ENCODE measurements at regions not wholly inside any gene's neighbourhood (a gene's known extent, or its start where the extent isn't known, plus 50 kb on each side); places are given as distances from the start of the nearest gene placed in this dataset.

GRCh38 chr5:143479394-143479793 is 75.9 kb upstream of the NR3C1 start:
- H3K79me2 ChIP-seq (ENCODE audit: low read depth): no peaks in the 10 kb centered on the region
- H3K27ac Mint-ChIP-seq: no peak overlapping the region
- no peaks in the 10 kb centered on the region for H3K4me1 Mint-ChIP-seq
- H3K9me3 Mint-ChIP-seq: no peaks in the 10 kb centered on the region
- no peaks in the 10 kb centered on the region for H3K4me1 ChIP-seq
- H3K27ac ChIP-seq: no peak overlapping the region
- no peak for TF ChIP-seq EZH2phosphoT487 (IDR thresholded peaks at IDR 0.05)
- no peaks in the 10 kb centered on the region for H3K27me3 Mint-ChIP-seq (ENCODE audit: insufficient read depth, low read depth)
- no peak overlapping the region for H3K9ac ChIP-seq
- H3F3A ChIP-seq (ENCODE audit: low read depth): no peaks in the 10 kb centered on the region
- no peaks in the 10 kb centered on the region for H3K36me3 Mint-ChIP-seq
- no peak for DNase-seq (ENCODE audit: low spot score)
- H3K4me3 Mint-ChIP-seq: no peak overlapping the region
- H4K20me1 ChIP-seq (ENCODE audit: low read depth): no peaks in the 10 kb centered on the region
- no peaks in the 10 kb centered on the region for H3K9me3 ChIP-seq (ENCODE audit: low read depth)
- no peaks in the 10 kb centered on the region for H3K27me3 ChIP-seq
- H3K4me3 ChIP-seq: no peak overlapping the region
- no peak overlapping the region for H2AFZ ChIP-seq (replicated peaks)
- no peaks in the 10 kb centered on the region for H3K36me3 ChIP-seq
- H3K4me2 ChIP-seq: no peak overlapping the region

GRCh38 chr5:143476601-143477211 is 73.2 kb upstream of the NR3C1 start:
- Histone ChIP-seq H3K9ac (no peak overlapping the region), H3K27ac (no peak overlapping the region), H2AFZ (replicated peaks) (no peak overlapping the region), H3K4me2 (no peak overlapping the region), H3K79me2 (ENCODE audit: low read depth) (no peaks in the 10 kb centered on the region), H3K27me3 (no peaks in the 10 kb centered on the region), H3K36me3 (no peaks in the 10 kb centered on the region), H3K4me1 (no peaks in the 10 kb centered on the region), H3K9me3 (ENCODE audit: low read depth) (no peaks in the 10 kb centered on the region), H3K4me3 (no peak overlapping the region), H3F3A (ENCODE audit: low read depth) (no peaks in the 10 kb centered on the region), H4K20me1 (ENCODE audit: low read depth) (no peaks in the 10 kb centered on the region)
- no peak for DNase-seq (ENCODE audit: low spot score)
- Mint-ChIP-seq H3K9me3 (no peaks in the 10 kb centered on the region), H3K27me3 (ENCODE audit: insufficient read depth, low read depth) (no peaks in the 10 kb centered on the region), H3K27ac (no peak overlapping the region), H3K4me3 (no peak overlapping the region), H3K4me1 (no peaks in the 10 kb centered on the region), H3K36me3 (no peaks in the 10 kb centered on the region)
- TF ChIP-seq EZH2 (IDR thresholded peaks at IDR 0.05) (no peak), CTCF (IDR thresholded peaks at IDR 0.05) (no peak), EZH2phosphoT487 (IDR thresholded peaks at IDR 0.05) (no peak)

- Mint-ChIP-seq H3K4me1 (no peaks in the 10 kb centered on the region), H3K9me3 (no peaks in the 10 kb centered on the region), H3K27ac (no peak overlapping the region), H3K4me3 (no peak overlapping the region), H3K36me3 (no peaks in the 10 kb centered on the region), H3K27me3 (ENCODE audit: insufficient read depth, low read depth) (no peaks in the 10 kb centered on the region)
- Histone ChIP-seq H3K4me1 (no peaks in the 10 kb centered on the region), H3K9ac (no peak overlapping the region), H3F3A (ENCODE audit: low read depth) (no peaks in the 10 kb centered on the region), H3K79me2 (ENCODE audit: low read depth) (no peaks in the 10 kb centered on the region), H3K36me3 (no peaks in the 10 kb centered on the region), H3K4me3 (no peak overlapping the region), H2AFZ (replicated peaks) (no peak overlapping the region), H3K9me3 (ENCODE audit: low read depth) (no peaks in the 10 kb centered on the region), H4K20me1 (ENCODE audit: low read depth) (no peaks in the 10 kb centered on the region), H3K27me3 (no peaks in the 10 kb centered on the region), H3K27ac (no peak overlapping the region), H3K4me2 (no peak overlapping the region)
- DNase-seq (ENCODE audit: low spot score): no peak
- TF ChIP-seq EZH2 (IDR thresholded peaks at IDR 0.05) (no peak), CTCF (IDR thresholded peaks at IDR 0.05) (no peak), EZH2phosphoT487 (IDR thresholded peaks at IDR 0.05) (no peak)
Observed at GRCh38 chr5:143474616-143475015, 71.1 kb upstream of the NR3C1 start.

- no peak overlapping the region for H2AFZ ChIP-seq (replicated peaks)
- Mint-ChIP-seq H3K9me3 (no peaks in the 10 kb centered on the region), H3K36me3 (no peaks in the 10 kb centered on the region), H3K4me1 (no peaks in the 10 kb centered on the region), H3K27me3 (ENCODE audit: insufficient read depth, low read depth) (no peaks in the 10 kb centered on the region), H3K27ac (no peak overlapping the region), H3K4me3 (no peak overlapping the region)
- H3K79me2 ChIP-seq (ENCODE audit: low read depth): no peaks in the 10 kb centered on the region
- H3K27me3 ChIP-seq: no peaks in the 10 kb centered on the region
- H3F3A ChIP-seq (ENCODE audit: low read depth): no peaks in the 10 kb centered on the region
- no peak overlapping the region for H3K9ac ChIP-seq
- H3K9me3 ChIP-seq (ENCODE audit: low read depth): no peaks in the 10 kb centered on the region
- no peaks in the 10 kb centered on the region for H4K20me1 ChIP-seq (ENCODE audit: low read depth)
- no peak for TF ChIP-seq CTCF (IDR thresholded peaks at IDR 0.05)
- no peak for TF ChIP-seq EZH2phosphoT487 (IDR thresholded peaks at IDR 0.05)
- no peak for TF ChIP-seq EZH2 (IDR thresholded peaks at IDR 0.05)
- H3K4me1 ChIP-seq: no peaks in the 10 kb centered on the region
- H3K4me2 ChIP-seq: no peak overlapping the region
- H3K27ac ChIP-seq: no peak overlapping the region
- DNase-seq (ENCODE audit: low spot score): no peak
- H3K36me3 ChIP-seq: no peaks in the 10 kb centered on the region
- H3K4me3 ChIP-seq: no peak overlapping the region
Observed at GRCh38 chr5:143473481-143473880, 70.0 kb upstream of the NR3C1 start.
